ENCODE measurements at regions not wholly inside any gene's neighbourhood (a gene's known extent, or its start where the extent isn't known, plus 50 kb on each side); places are given as distances from the start of the nearest gene placed in this dataset.

DNA sequence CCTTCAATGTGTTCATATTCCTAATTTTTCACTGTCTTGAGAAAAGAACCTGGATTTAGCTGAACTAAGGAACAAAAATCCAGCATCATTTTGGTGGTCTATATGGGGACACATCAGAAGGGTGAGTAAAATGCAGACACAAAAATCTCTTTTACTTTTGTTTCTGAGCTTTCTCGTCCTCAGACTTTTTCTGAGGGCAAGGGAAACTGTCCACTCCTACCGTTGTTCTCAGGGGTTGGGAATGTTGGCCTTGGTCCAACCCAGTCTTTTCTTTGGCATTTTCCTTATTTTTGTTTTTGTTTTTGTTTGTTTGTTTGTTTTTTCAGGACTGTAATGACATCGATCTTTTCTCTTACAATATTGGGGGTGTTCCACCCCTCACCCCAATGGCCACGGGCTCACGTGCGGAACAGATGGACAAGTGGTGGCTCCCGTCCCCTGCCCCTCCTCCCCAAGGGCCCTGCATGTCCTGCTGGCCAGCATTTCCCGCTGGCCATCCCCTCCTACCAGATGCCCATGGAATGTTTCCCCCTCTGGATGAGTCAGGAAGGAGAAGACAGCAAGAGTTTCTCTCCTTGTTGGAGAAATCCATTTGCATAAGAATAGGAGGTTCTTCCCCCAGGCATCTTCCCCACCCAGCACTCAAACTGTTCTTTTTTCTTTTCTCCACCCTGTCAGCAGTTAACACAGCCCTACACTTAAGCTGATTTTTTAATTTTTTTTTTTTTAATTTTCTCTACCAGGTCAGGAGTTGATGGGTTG, 305.4 kb upstream of the NDST4 start:
- intact Hi-C loops (cut with micrococcal nuclease), result no loop called here
- no peak overlapping the region for H3K4me3 Mint-ChIP-seq (ENCODE audit: unreplicated experiment)
- H3K9me3 Mint-ChIP-seq (ENCODE audit: unreplicated experiment), result peaks cover 9% of the 10 kb centered on the region
- TF ChIP-seq, protein P1, sequence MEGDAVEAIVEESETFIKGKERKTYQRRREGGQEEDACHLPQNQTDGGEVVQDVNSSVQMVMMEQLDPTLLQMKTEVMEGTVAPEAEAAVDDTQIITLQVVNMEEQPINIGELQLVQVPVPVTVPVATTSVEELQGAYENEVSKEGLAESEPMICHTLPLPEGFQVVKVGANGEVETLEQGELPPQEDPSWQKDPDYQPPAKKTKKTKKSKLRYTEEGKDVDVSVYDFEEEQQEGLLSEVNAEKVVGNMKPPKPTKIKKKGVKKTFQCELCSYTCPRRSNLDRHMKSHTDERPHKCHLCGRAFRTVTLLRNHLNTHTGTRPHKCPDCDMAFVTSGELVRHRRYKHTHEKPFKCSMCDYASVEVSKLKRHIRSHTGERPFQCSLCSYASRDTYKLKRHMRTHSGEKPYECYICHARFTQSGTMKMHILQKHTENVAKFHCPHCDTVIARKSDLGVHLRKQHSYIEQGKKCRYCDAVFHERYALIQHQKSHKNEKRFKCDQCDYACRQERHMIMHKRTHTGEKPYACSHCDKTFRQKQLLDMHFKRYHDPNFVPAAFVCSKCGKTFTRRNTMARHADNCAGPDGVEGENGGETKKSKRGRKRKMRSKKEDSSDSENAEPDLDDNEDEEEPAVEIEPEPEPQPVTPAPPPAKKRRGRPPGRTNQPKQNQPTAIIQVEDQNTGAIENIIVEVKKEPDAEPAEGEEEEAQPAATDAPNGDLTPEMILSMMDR (IDR thresholded peaks at IDR 0.05; ENCODE audit: unreplicated experiment), result no peak
- ChIA-PET CTCF (no interaction called here), POLR2A (no interaction called here)
- BruUV-seq (replicated peaks), result no TSS peak
- H3K27ac Mint-ChIP-seq (ENCODE audit: low read depth, unreplicated experiment), result no peak overlapping the region
- no peaks in the 10 kb centered on the region for H3K4me1 Mint-ChIP-seq (ENCODE audit: insufficient read depth, unreplicated experiment)
- no peaks in the 10 kb centered on the region for H3K36me3 Mint-ChIP-seq (ENCODE audit: insufficient read depth, unreplicated experiment)
- no peaks in the 10 kb centered on the region for H3K27me3 Mint-ChIP-seq (ENCODE audit: insufficient read depth, unreplicated experiment)
- no peak for DNase-seq (ENCODE audit: unreplicated experiment)

DNA sequence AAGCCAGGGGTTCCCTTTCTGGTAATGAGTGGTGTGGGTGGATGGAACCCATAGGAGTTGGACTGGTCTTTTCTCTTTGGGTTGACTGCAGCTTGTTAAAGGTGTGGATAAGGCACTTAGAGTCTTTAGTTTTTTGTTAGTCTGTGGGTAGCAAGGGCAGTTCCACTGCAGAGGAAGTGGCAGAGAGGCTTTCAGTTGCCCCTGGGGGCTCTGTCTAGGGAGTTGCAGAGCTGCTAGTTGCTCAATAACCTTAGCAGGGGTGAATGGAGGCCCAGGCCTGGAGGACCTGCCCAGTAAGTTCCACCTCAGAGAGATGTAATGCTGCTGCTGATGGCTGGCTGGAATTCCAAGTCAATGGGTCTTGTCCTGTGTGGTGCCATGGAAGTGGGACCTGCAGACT, 282.6 kb upstream of the NDST4 start:
- H3K9me3 Mint-ChIP-seq (ENCODE audit: unreplicated experiment), result peaks cover 18% of the 10 kb centered on the region
- intact Hi-C loops (cut with micrococcal nuclease), result no loop called here
- no peak overlapping the region for H3K27ac Mint-ChIP-seq (ENCODE audit: low read depth, unreplicated experiment)
- BruUV-seq (replicated peaks), result no TSS peak
- no peaks in the 10 kb centered on the region for H3K36me3 Mint-ChIP-seq (ENCODE audit: insufficient read depth, unreplicated experiment)
- no peaks in the 10 kb centered on the region for H3K4me1 Mint-ChIP-seq (ENCODE audit: insufficient read depth, unreplicated experiment)
- TF ChIP-seq, protein P1 (IDR thresholded peaks at IDR 0.05; ENCODE audit: unreplicated experiment), result no peak
- ChIA-PET POLR2A (interaction anchor here (0.6 kb wide), 1 partner anchor 13 kb away, joined by 4 read pairs; no protein-coding TSS in a partner anchor), CTCF (no interaction called here)
- H3K27me3 Mint-ChIP-seq (ENCODE audit: insufficient read depth, unreplicated experiment), result no peaks in the 10 kb centered on the region
- no peak for DNase-seq (ENCODE audit: unreplicated experiment)
- H3K4me3 Mint-ChIP-seq (ENCODE audit: unreplicated experiment), result no peak overlapping the region

DNA sequence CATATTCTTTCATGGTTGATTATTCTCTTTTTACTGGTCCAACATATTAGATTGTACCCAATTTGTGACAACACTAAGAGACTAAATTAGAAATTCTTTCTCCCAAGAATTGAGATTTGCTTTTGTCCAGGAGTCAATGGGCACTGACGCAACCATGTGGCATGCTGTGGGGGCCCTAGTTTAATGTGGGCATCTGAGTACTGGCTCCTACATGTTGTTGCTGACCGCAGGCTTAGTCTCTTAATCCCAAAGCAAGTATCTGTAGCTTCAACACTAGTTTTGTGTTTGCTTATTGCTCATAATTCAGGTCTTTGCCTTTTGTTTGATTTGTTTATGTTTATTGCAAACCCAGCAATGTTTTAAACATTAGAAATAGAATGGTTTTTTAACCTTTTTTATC, 263.4 kb upstream of the NDST4 start:
- Mint-ChIP-seq H3K4me3 (ENCODE audit: unreplicated experiment) (no peak overlapping the region), H3K27ac (ENCODE audit: low read depth, unreplicated experiment) (no peak overlapping the region), H3K27me3 (ENCODE audit: insufficient read depth, unreplicated experiment) (no peaks in the 10 kb centered on the region), H3K36me3 (ENCODE audit: insufficient read depth, unreplicated experiment) (no peaks in the 10 kb centered on the region), H3K4me1 (ENCODE audit: insufficient read depth, unreplicated experiment) (no peaks in the 10 kb centered on the region), H3K9me3 (ENCODE audit: unreplicated experiment) (no peaks in the 10 kb centered on the region)
- BruUV-seq (replicated peaks), result no TSS peak
- intact Hi-C loops (cut with micrococcal nuclease), result no loop called here
- CTCF ChIA-PET, result no interaction called here
- POLR2A ChIA-PET, result no interaction called here
- no peak for DNase-seq (ENCODE audit: unreplicated experiment)
- TF ChIP-seq, protein P1 (IDR thresholded peaks at IDR 0.05; ENCODE audit: unreplicated experiment), result no peak

DNA sequence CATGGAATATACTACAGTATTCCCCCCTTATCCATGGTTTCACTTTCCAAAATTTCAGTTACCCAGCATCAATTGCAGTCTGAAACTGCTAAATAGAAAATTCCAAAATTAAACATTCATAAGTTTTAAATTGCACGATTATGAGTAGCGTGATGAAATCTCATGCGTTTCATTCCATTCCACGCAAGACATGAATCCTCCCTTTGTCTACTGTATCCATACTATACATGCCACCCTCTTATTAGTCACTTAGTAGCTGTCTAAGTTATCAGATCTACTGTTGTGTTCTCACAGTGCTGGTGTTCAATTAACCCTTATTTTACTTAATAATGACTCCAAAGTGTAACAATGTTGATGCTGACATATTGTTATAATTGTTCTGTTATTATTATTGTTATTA, 261.2 kb upstream of the NDST4 start:
- Mint-ChIP-seq H3K4me3 (ENCODE audit: unreplicated experiment) (no peak overlapping the region), H3K27me3 (ENCODE audit: insufficient read depth, unreplicated experiment) (no peaks in the 10 kb centered on the region), H3K4me1 (ENCODE audit: insufficient read depth, unreplicated experiment) (no peaks in the 10 kb centered on the region), H3K36me3 (ENCODE audit: insufficient read depth, unreplicated experiment) (no peaks in the 10 kb centered on the region), H3K9me3 (ENCODE audit: unreplicated experiment) (no peaks in the 10 kb centered on the region), H3K27ac (ENCODE audit: low read depth, unreplicated experiment) (no peak overlapping the region)
- ChIA-PET POLR2A (no interaction called here), CTCF (no interaction called here)
- intact Hi-C loops (cut with micrococcal nuclease), result no loop called here
- no peak for DNase-seq (ENCODE audit: unreplicated experiment)
- TF ChIP-seq, protein P1 (IDR thresholded peaks at IDR 0.05; ENCODE audit: unreplicated experiment), result no peak
- no TSS peak for BruUV-seq (replicated peaks)
